ENCODE measurements at regions not wholly inside any gene's neighbourhood (a gene's known extent, or its start where the extent isn't known, plus 50 kb on each side); places are given as distances from the start of the nearest gene placed in this dataset.

DNA sequence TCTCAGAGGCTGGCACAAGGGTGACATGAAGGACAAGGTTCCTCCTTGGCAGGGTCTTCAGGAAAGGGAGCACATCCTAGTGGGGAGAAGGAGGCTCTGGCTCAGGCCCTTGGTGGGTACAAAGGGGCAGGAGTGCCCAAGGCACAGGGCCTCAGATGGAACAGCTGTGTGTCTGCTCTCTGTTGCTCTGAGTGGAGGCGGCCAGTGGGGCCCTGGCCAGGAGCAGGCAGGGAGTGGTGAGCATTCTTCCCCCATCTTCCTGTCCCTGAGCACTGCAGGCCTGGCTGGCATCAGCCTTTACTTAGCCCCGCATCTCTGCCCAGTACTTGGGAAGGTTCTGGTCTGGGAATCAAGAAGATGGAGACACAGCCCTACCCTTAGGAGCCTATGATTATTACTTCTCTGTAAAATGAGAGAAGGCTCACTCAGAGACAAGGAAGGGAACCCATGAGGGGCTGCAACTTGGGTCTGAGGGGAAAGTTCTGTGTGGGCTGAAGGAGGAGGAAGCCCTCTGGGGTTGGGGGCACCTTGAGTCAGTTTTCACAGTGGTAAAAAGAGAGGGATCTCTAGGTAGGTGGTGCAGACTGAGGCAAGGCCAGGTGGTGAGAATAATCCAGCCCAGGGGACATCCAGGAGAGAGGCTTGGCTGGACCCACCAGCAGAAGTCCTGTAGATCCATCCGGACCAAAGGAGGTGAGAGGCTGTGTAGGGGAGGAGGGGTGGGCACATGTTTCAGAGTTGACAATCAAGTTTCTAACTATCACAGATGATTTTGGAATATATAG lies 173.5 kb downstream of the TSHZ3 start:
- Histone ChIP-seq H2AFZ (no peak overlapping the region), H3K36me3 (replicated peaks; ENCODE audit: insufficient read depth, low read depth) (no peaks in the 10 kb centered on the region), H3K79me2 (no peaks in the 10 kb centered on the region), H4K20me1 (ENCODE audit: insufficient read depth, poor library complexity, severe bottlenecking) (no peaks in the 10 kb centered on the region), H3K27me3 (no peaks in the 10 kb centered on the region), H3K27ac (no peak overlapping the region), H3K9me3 (ENCODE audit: low read depth) (no peaks in the 10 kb centered on the region), H3K4me3 (no peak overlapping the region), H3K9me2 (replicated peaks; ENCODE audit: insufficient read depth) (no peaks in the 10 kb centered on the region), H3K4me1 (ENCODE audit: insufficient read depth) (no peaks in the 10 kb centered on the region), H3K4me2 (no peak overlapping the region)
- WGBS (ENCODE audit: low lambda C conversion rate, missing lambda C conversion rate) = 93% methylated on average over 3 of the region's 3 CpGs
- TF ChIP-seq, protein P1, sequence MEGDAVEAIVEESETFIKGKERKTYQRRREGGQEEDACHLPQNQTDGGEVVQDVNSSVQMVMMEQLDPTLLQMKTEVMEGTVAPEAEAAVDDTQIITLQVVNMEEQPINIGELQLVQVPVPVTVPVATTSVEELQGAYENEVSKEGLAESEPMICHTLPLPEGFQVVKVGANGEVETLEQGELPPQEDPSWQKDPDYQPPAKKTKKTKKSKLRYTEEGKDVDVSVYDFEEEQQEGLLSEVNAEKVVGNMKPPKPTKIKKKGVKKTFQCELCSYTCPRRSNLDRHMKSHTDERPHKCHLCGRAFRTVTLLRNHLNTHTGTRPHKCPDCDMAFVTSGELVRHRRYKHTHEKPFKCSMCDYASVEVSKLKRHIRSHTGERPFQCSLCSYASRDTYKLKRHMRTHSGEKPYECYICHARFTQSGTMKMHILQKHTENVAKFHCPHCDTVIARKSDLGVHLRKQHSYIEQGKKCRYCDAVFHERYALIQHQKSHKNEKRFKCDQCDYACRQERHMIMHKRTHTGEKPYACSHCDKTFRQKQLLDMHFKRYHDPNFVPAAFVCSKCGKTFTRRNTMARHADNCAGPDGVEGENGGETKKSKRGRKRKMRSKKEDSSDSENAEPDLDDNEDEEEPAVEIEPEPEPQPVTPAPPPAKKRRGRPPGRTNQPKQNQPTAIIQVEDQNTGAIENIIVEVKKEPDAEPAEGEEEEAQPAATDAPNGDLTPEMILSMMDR (IDR thresholded peaks at IDR 0.05; ENCODE audit: poor library complexity) = no peak
- no peak for TF ChIP-seq EZH2phosphoT487 (IDR thresholded peaks at IDR 0.05; ENCODE audit: low read depth, severe bottlenecking, unreplicated experiment)
- TF ChIP-seq EZH2 (IDR thresholded peaks at IDR 0.05; ENCODE audit: borderline replicate concordance) = no peak
- no peak for DNase-seq (ENCODE audit: low spot score)

DNA sequence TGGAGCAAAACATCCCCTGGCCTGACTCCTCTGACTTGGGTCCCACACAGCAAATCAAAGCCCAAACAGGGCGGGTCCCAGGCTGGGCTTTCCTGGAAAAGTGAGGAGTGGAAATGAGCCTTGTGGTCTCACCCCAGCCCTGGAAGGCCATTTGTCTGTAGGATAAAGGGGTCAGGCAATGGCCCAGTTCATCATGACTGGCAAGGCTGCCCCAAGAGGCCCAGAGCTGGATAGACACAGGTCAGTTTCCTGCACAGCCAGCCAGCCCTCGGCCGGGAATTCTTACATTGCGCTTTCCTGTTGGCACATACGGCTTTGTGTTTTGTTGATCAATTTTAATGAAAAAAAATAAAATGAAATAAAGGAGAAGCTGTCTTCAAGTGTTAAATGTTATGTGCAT lies 174.3 kb downstream of the TSHZ3 start:
- 79% methylated on average over 5 of the region's 5 CpGs for whole genome bisulfite sequencing (ENCODE audit: low lambda C conversion rate, missing lambda C conversion rate)
- H3K27me3 ChIP-seq = no peaks in the 10 kb centered on the region

DNA sequence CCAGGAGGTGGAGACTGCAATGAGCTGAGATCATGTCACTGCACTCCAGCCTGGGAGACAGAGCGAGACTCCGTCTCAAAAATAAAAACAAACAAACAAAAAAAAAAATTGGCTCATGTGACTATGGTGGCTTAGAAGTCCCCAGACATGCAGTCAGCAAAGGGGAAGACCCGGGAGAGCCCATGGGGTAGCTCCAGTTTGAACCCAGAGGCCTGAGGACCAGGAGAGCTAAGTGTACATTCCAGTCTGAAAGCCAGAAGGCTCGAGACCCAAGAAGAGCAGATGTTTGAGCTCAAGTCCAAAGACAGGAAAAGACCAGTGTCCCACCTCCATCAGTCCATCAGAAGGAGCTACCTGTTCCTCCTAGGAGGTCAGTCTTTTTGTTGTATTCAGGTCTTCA lies 175.2 kb downstream of the TSHZ3 start:
- H4K20me1 ChIP-seq (ENCODE audit: insufficient read depth, poor library complexity, severe bottlenecking) = no peaks in the 10 kb centered on the region
- H3K9me2 ChIP-seq (replicated peaks; ENCODE audit: insufficient read depth) = no peaks in the 10 kb centered on the region
- H3K9me3 ChIP-seq (ENCODE audit: low read depth) = no peaks in the 10 kb centered on the region
- no peaks in the 10 kb centered on the region for H3K4me1 ChIP-seq (ENCODE audit: insufficient read depth)
- TF ChIP-seq, protein P1 (IDR thresholded peaks at IDR 0.05; ENCODE audit: poor library complexity) = no peak
- no peak for TF ChIP-seq EZH2 (IDR thresholded peaks at IDR 0.05; ENCODE audit: borderline replicate concordance)
- TF ChIP-seq EZH2phosphoT487 (IDR thresholded peaks at IDR 0.05; ENCODE audit: low read depth, severe bottlenecking, unreplicated experiment) = no peak
- no peaks in the 10 kb centered on the region for H3K27me3 ChIP-seq
- WGBS (ENCODE audit: low lambda C conversion rate, missing lambda C conversion rate) = 89% methylated on average over 4 of the region's 4 CpGs
- H3K4me3 ChIP-seq = no peak overlapping the region
- no peak for DNase-seq (ENCODE audit: low spot score)
- H2AFZ ChIP-seq = no peak overlapping the region
- H3K36me3 ChIP-seq (replicated peaks; ENCODE audit: insufficient read depth, low read depth) = no peaks in the 10 kb centered on the region
- no peak overlapping the region for H3K4me2 ChIP-seq
- no peaks in the 10 kb centered on the region for H3K79me2 ChIP-seq
- H3K27ac ChIP-seq = no peak overlapping the region

More for the DNA sequence above, 174.3 kb downstream of the TSHZ3 start:
- Histone ChIP-seq H3K4me1 (ENCODE audit: insufficient read depth) (no peaks in the 10 kb centered on the region), H2AFZ (no peak overlapping the region), H3K9me3 (ENCODE audit: low read depth) (no peaks in the 10 kb centered on the region), H3K4me2 (no peak overlapping the region), H3K36me3 (replicated peaks; ENCODE audit: insufficient read depth, low read depth) (no peaks in the 10 kb centered on the region), H3K79me2 (no peaks in the 10 kb centered on the region), H4K20me1 (ENCODE audit: insufficient read depth, poor library complexity, severe bottlenecking) (no peaks in the 10 kb centered on the region), H3K27ac (no peak overlapping the region), H3K4me3 (no peak overlapping the region), H3K9me2 (replicated peaks; ENCODE audit: insufficient read depth) (no peaks in the 10 kb centered on the region)
- TF ChIP-seq, protein P1 (IDR thresholded peaks at IDR 0.05; ENCODE audit: poor library complexity) = no peak
- TF ChIP-seq EZH2 (IDR thresholded peaks at IDR 0.05; ENCODE audit: borderline replicate concordance) (no peak), EZH2phosphoT487 (IDR thresholded peaks at IDR 0.05; ENCODE audit: low read depth, severe bottlenecking, unreplicated experiment) (no peak)
- no peak for DNase-seq (ENCODE audit: low spot score)

All from hepatocyte (in vitro differentiated cells).